HCT116 (cell line): ENCODE measurements at regions not wholly inside any gene's neighbourhood (a gene's known extent, or its start where the extent isn't known, plus 50 kb on each side); places are given as distances from the start of the nearest gene placed in this dataset.

Experiments used
- CBX3 ChIP-seq: IDR thresholded peaks from 2 replicates; pipeline ENCODE4 v1.6.1; 2012; ENCODE audit warnings: low read depth
- CTCF ChIP-seq, 3 experiments: fragments of 200-600 bp in 1 of 3; sonication (generic) in 1 of 3; IDR thresholded peaks in 2 of 3; conservative IDR thresholded peaks in 1 of 3; 2 replicates each; pipeline ENCODE4 v1.5.1; 2012 to 2017; ENCODE audit warnings: low read depth in 2 of 3, low read length in 2 of 3, antibody characterized with exemption in 1 of 3, borderline replicate concordance in 1 of 3, control low read depth in 1 of 3, mild to moderate bottlenecking in 1 of 3, mixed read lengths in 1 of 3, mixed run types in 1 of 3, moderate library complexity in 1 of 3; ENCODE audit not compliant: insufficient read depth in 1 of 3
- ELF1 ChIP-seq: IDR thresholded peaks from 2 replicates; pipeline ENCODE4 v1.6.1; 2012; ENCODE audit warnings: low read depth, borderline replicate concordance
- MAX ChIP-seq: IDR thresholded peaks from 2 replicates; pipeline ENCODE4 v1.6.1; 2012
- POLR2A ChIP-seq: IDR thresholded peaks from 2 replicates; pipeline ENCODE4 v1.7.0; 2011; ENCODE audit warnings: borderline replicate concordance; ENCODE audit not compliant: insufficient read depth, insufficient read length; ENCODE audit errors: extremely low read depth
- POLR2AphosphoS5 ChIP-seq: IDR thresholded peaks from 2 replicates; pipeline ENCODE4 v1.6.1; 2011; ENCODE audit warnings: mild to moderate bottlenecking, low read depth, low read length, moderate library complexity
- SP1 ChIP-seq: IDR thresholded peaks from 2 replicates; pipeline ENCODE4 v1.6.1; 2012; ENCODE audit warnings: low read depth
- ZNF274 ChIP-seq: fragments of 200-500 bp; sonication (Bioruptor generic); IDR thresholded peaks from 2 replicates; pipeline ENCODE4 v1.6.1; 2014; ENCODE audit warnings: mild to moderate bottlenecking, low read depth, low read length, inconsistent platforms

GRCh38 chr6:12436683-12437082, 146.5 kb downstream of the EDN1 start:
- no peak for TF ChIP-seq ELF1
- TF ChIP-seq POLR2A, result no peak
- TF ChIP-seq CTCF (IDR thresholded peaks at IDR 0.05 in 2 of 3, conservative IDR thresholded peaks at IDR 0.05 in 1 of 3; ENCODE audit: borderline replicate concordance in 1 of 3, insufficient read depth in 1 of 3, low read depth in 2 of 3, low read length in 2 of 3), result no peak
- TF ChIP-seq ZNF274, result no peak
- no peak for TF ChIP-seq POLR2AphosphoS5
- TF ChIP-seq MAX, result no peak
- TF ChIP-seq CBX3, result no peak
- TF ChIP-seq SP1, result no peak
